Endothelial cell (in vitro differentiated cells): ENCODE measurements at regions not wholly inside any gene's neighbourhood (a gene's known extent, or its start where the extent isn't known, plus 50 kb on each side); places are given as distances from the start of the nearest gene placed in this dataset.
A peak's percentile ranks its signal among the peaks of the same experiment; 100 is the strongest.

Experiments used
- DNase-seq: peaks from one replicate; pipeline ENCODE4 v3.0.0; 2021; ENCODE audit warnings: low spot score
- H3K27ac Mint-ChIP-seq: one replicate; pipeline ENCODE4 v1.8.0; 2021; ENCODE audit warnings: mixed read lengths, inconsistent platforms; ENCODE audit not compliant: unreplicated experiment
- H3K27me3 Mint-ChIP-seq: one replicate; pipeline ENCODE4 v1.8.0; 2021; ENCODE audit warnings: mild to moderate bottlenecking, moderate library complexity, mixed read lengths, inconsistent platforms; ENCODE audit not compliant: unreplicated experiment
- H3K36me3 Mint-ChIP-seq: one replicate; pipeline ENCODE4 v1.8.0; 2021; ENCODE audit warnings: mild to moderate bottlenecking, low read depth, mixed read lengths, inconsistent platforms; ENCODE audit not compliant: unreplicated experiment
- H3K4me1 Mint-ChIP-seq: one replicate; pipeline ENCODE4 v1.8.0; 2021; ENCODE audit warnings: mild to moderate bottlenecking, mixed read lengths, inconsistent platforms; ENCODE audit not compliant: unreplicated experiment
- H3K4me3 Mint-ChIP-seq: one replicate; pipeline ENCODE4 v1.8.0; 2021; ENCODE audit warnings: mild to moderate bottlenecking, mixed read lengths, inconsistent platforms; ENCODE audit not compliant: unreplicated experiment
- H3K9me3 Mint-ChIP-seq: one replicate; pipeline ENCODE4 v1.8.0; 2021; ENCODE audit warnings: mixed read lengths, inconsistent platforms; ENCODE audit not compliant: unreplicated experiment
- TF ChIP-seq, protein P1 (sequence below): fragments of 200-600 bp; sonication (generic); IDR thresholded peaks from one replicate; pipeline ENCODE4 v1.5.0; 2021; ENCODE audit warnings: antibody characterized with exemption; ENCODE audit not compliant: unreplicated experiment

DNA sequence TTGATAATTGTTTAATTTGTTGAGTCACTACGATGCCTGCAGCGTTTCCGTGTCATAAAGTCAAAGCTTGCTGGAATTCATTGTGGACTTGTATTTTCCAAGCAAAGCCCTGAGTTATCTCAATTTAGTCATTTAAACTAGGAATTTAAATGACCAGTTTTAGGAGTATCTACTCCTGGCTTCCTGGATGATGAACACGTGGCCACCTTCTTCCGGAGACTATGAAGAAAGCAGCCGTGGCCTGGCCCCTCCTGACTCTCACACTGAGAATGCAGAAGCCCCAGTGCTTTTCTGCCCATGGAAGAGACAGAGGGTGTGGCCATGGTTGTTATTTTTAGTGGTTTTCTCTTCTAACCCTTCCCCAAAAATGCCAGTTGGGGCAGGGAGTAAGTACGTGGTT, 250.7 kb upstream of the GATB start:
- Mint-ChIP-seq H3K27me3 (peaks cover 4% of the 10 kb centered on the region), H3K36me3 (no peaks in the 10 kb centered on the region), H3K9me3 (no peaks in the 10 kb centered on the region), H3K4me3 (no peak overlapping the region), H3K27ac (no peak overlapping the region), H3K4me1 (peaks cover 34% of the 10 kb centered on the region)
- TF ChIP-seq, protein P1, sequence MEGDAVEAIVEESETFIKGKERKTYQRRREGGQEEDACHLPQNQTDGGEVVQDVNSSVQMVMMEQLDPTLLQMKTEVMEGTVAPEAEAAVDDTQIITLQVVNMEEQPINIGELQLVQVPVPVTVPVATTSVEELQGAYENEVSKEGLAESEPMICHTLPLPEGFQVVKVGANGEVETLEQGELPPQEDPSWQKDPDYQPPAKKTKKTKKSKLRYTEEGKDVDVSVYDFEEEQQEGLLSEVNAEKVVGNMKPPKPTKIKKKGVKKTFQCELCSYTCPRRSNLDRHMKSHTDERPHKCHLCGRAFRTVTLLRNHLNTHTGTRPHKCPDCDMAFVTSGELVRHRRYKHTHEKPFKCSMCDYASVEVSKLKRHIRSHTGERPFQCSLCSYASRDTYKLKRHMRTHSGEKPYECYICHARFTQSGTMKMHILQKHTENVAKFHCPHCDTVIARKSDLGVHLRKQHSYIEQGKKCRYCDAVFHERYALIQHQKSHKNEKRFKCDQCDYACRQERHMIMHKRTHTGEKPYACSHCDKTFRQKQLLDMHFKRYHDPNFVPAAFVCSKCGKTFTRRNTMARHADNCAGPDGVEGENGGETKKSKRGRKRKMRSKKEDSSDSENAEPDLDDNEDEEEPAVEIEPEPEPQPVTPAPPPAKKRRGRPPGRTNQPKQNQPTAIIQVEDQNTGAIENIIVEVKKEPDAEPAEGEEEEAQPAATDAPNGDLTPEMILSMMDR: no peak
- no peak for DNase-seq

DNA sequence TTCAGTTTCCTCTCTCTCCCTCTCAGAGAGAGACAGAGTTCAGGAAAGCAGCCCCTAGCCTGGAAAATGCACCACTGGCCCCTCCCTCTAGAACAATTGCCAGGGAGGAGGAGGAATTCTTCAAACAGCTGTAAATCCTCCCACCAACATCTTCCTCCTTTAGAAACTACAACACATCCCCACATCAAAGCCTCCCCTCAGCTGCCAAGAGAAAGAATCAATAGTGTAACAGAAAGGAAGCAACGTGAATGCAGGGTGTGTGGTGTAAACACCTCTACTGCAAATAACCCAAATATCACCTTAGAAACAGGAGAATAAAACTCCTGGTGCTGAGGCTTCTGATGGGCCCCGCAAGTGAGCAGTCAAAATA, 249.9 kb upstream of the GATB start:
- Mint-ChIP-seq H3K4me1 (peaks cover 34% of the 10 kb centered on the region), H3K9me3 (no peaks in the 10 kb centered on the region), H3K36me3 (no peaks in the 10 kb centered on the region), H3K27ac (no peak overlapping the region), H3K27me3 (peaks cover 2% of the 10 kb centered on the region), H3K4me3 (no peak overlapping the region)
- TF ChIP-seq, protein P1: no peak
- DNase-seq: peak; percentile 10

DNA sequence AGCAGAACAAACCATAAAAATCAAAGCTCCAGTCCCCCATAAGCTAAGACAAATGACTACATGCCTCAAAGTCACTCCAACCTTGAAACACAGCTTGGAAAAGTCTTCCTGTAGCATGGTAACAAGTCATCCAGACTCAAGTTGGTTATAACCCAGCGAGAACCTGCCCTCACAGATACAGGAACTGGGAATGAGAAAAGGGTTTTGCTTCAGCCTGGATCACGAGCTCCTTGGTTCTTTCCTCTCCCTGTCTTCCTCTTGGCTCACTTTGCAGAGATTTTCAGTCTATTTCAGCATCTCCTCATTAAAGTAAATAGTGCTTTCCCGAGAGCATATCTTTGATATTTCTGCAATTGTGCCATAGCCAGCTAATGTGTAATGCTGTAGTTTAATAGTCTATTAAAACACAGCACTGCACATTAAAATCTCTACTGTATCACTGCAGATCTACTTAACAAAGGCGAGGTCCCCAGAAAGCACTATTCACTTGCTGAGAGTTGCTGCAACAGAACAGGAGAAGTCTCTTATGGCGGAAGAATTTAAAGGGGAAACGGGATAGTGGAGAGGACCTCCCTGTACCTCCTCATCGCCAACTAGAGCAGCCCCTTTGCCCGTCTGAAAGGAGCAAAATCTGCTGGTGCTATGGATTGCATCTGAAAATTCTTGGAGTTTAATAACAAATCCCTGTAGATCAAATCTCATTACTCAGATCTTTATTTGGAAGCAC, 249.3 kb upstream of the GATB start:
- no peaks in the 10 kb centered on the region for H3K9me3 Mint-ChIP-seq
- TF ChIP-seq, protein P1: no peak
- H3K27ac Mint-ChIP-seq: no peak overlapping the region
- peaks cover 2% of the 10 kb centered on the region for H3K27me3 Mint-ChIP-seq
- DNase-seq: no peak
- H3K36me3 Mint-ChIP-seq: no peaks in the 10 kb centered on the region
- H3K4me3 Mint-ChIP-seq: no peak overlapping the region
- H3K4me1 Mint-ChIP-seq: peaks cover 34% of the 10 kb centered on the region

DNA sequence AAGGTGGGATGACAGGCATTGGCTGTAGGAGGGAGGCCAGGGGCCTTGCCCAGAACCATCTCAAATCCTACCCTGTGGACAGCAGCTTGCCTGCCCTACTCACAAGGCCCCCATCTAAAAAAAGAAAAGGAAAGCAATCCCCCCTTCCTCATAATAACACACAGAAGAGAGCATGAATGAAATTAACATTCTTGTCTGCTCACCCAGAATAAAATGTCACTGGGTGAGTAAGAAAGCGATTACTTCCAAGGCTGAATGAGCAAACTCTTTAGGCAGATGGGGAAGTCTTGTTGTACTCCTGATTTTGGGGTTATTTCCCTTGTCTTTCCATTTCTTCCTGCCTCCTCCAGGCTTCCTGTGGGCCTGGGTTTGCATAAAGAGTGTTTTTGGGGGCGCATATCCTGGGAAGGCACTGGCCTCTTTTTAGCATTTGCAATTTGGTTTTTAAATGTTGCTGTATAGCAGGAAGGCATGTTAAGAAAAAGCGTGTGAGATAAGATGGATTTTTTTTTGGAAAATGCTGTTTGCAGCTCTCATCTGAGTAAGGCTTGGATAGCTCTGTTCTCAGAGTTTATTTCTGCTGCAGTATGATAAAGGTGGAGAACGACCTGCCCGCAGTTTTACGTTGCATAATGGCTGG, 248.3 kb upstream of the GATB start:
- TF ChIP-seq, protein P1: no peak
- no peaks in the 10 kb centered on the region for H3K36me3 Mint-ChIP-seq
- H3K4me1 Mint-ChIP-seq: peaks cover 34% of the 10 kb centered on the region
- no peak overlapping the region for H3K27ac Mint-ChIP-seq
- H3K27me3 Mint-ChIP-seq: peaks cover 2% of the 10 kb centered on the region
- no peaks in the 10 kb centered on the region for H3K9me3 Mint-ChIP-seq
- H3K4me3 Mint-ChIP-seq: no peak overlapping the region
- DNase-seq: no peak

DNA sequence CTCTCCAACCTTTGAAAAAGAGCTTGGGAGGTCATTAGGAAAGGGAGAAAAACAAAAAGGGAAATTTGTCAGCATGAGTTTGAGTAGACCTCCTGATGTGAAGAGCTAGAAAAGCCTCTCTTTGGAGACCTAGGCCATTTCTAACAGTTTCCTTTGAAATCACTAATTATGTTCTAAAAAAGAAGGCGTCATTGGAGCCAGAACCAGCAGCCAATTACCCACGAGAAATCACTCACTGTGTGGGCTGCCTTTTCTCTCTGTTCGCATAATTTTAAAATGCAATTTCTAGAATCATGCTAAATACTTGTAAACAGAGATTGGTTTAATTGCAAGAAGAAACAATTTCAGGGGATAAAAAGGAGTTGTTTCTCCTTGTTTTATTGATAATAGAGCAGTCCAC, 246.3 kb upstream of the GATB start:
- Mint-ChIP-seq H3K36me3 (no peaks in the 10 kb centered on the region), H3K4me1 (peaks cover 34% of the 10 kb centered on the region), H3K27ac (no peak overlapping the region), H3K4me3 (no peak overlapping the region), H3K27me3 (peaks cover 2% of the 10 kb centered on the region), H3K9me3 (no peaks in the 10 kb centered on the region)
- TF ChIP-seq, protein P1: no peak
- no peak for DNase-seq
